Endothelial cell of umbilical vein (primary cell): ENCODE measurements at regions not wholly inside any gene's neighbourhood (a gene's known extent, or its start where the extent isn't known, plus 50 kb on each side); places are given as distances from the start of the nearest gene placed in this dataset.

Experiments
- BruUV-seq: library from RNA; stranded (reverse); fragments of 400-500 nt; replicated peaks from 2 replicates; lab custom pipeline; 2021; lab: Mats Ljungman, UMichigan
- CTCF ChIA-PET: fragments of 300-600, 350-600 bp; sonication (Branson Sonifier 250); formaldehyde crosslinking; loops from one replicate; lab custom pipeline; 2021; ENCODE audit warnings: antibody characterized with exemption, inconsistent platforms; lab: Charles Lee
- POLR2A ChIA-PET: fragments of 300-600, 350-600 bp; sonication (Branson Sonifier 250); formaldehyde crosslinking; loops from one replicate; lab custom pipeline; 2021; ENCODE audit warnings: antibody characterized with exemption, inconsistent platforms; lab: Charles Lee
- DNase-seq: peaks from one replicate; pipeline ENCODE4 v3.0.0-alpha.2; 2011; ENCODE audit warnings: low read depth, low spot score
- FAIRE-seq: peaks from 2 replicates; lab custom pipeline; 2011; peaks lifted over from hg19 to GRCh38; lab: Jason Lieb, UNC
- H2AFZ ChIP-seq: 2 replicates; pipeline ENCODE4 v1.6.0; 2012; ENCODE audit warnings: low read depth, low read length, control low read depth, inconsistent platforms
- H3K27ac ChIP-seq: 2 replicates; pipeline ENCODE4 v1.5.1; 2011; ENCODE audit warnings: low read depth, mild to moderate bottlenecking, control low read depth, low read length, moderate library complexity; ENCODE audit not compliant: insufficient read depth
- H3K27me3 ChIP-seq, 2 experiments: 2 replicates each; pipeline versions ENCODE4 v1.6.0 to v1.6.1; 2011; ENCODE audit warnings: low read length in 2 of 2, mixed read lengths in 1 of 2; ENCODE audit not compliant: control insufficient read depth in 2 of 2, insufficient read depth in 2 of 2
- H3K36me3 ChIP-seq, 2 experiments: 2 replicates in 1 of 2; 3 replicates in 1 of 2; pipeline ENCODE4 v1.5.1; 2011; ENCODE audit warnings: low read length in 2 of 2, mild to moderate bottlenecking in 1 of 2, moderate library complexity in 1 of 2; ENCODE audit not compliant: control insufficient read depth in 2 of 2, insufficient read depth in 2 of 2; ENCODE audit errors: extremely low read depth in 1 of 2
- H3K4me1 ChIP-seq: 3 replicates; pipeline ENCODE4 v1.5.1; 2011; ENCODE audit warnings: mild to moderate bottlenecking, low read length; ENCODE audit not compliant: control insufficient read depth, insufficient read depth; ENCODE audit errors: extremely low read depth
- H3K4me2 ChIP-seq: 2 replicates; pipeline ENCODE4 v1.6.1; 2011; ENCODE audit warnings: low read length, control low read depth, mixed read lengths; ENCODE audit not compliant: insufficient read depth
- H3K4me3 ChIP-seq, 3 experiments: fragments of 200-600 bp in 1 of 3; sonication (generic), shearing (Covaris generic) in 1 of 3; replicated peaks in 1 of 3; 2 replicates each; pipeline ENCODE4 v1.5.1; 2011 to 2016; ENCODE audit warnings: control low read depth in 3 of 3, low read length in 3 of 3, mild to moderate bottlenecking in 2 of 3, inconsistent platforms in 1 of 3, low read depth in 1 of 3, moderate library complexity in 1 of 3; ENCODE audit not compliant: insufficient read depth in 1 of 3
- H3K79me2 ChIP-seq: 2 replicates; pipeline ENCODE4 v1.6.0; 2012; ENCODE audit warnings: low read length, inconsistent platforms; ENCODE audit not compliant: control insufficient read depth, insufficient read depth
- H3K9ac ChIP-seq: replicated peaks from 2 replicates; pipeline ENCODE3; 2011; ENCODE audit warnings: low read length, control low read depth; ENCODE audit not compliant: insufficient read depth; ENCODE audit errors: extremely low read depth
- H3K9me1 ChIP-seq: replicated peaks from 3 replicates; pipeline ENCODE4 v1.6.0; 2011; ENCODE audit warnings: mild to moderate bottlenecking, low read length; ENCODE audit not compliant: control insufficient read depth, insufficient read depth; ENCODE audit errors: extremely low read depth
- H3K9me3 ChIP-seq: replicated peaks from 2 replicates; pipeline ENCODE4 v1.5.1; 2012; ENCODE audit warnings: low read length, inconsistent platforms; ENCODE audit not compliant: control insufficient read depth, insufficient read depth
- H4K20me1 ChIP-seq: replicated peaks from 2 replicates; pipeline ENCODE3; 2011; ENCODE audit warnings: mild to moderate bottlenecking, low read length; ENCODE audit not compliant: control insufficient read depth, insufficient read depth; ENCODE audit errors: extremely low read depth
- EZH2 ChIP-seq: IDR thresholded peaks from 2 replicates; pipeline ENCODE4 v1.6.1; 2012; ENCODE audit warnings: borderline replicate concordance, low read depth, mild to moderate bottlenecking, moderate library complexity, low read length, inconsistent platforms; ENCODE audit not compliant: severe bottlenecking
- FOS ChIP-seq: IDR thresholded peaks from 2 replicates; pipeline ENCODE4 v1.6.1; 2011; ENCODE audit warnings: mild to moderate bottlenecking, low read length, moderate library complexity, borderline replicate concordance; ENCODE audit not compliant: insufficient read depth
- GATA2 ChIP-seq: IDR thresholded peaks from 2 replicates; pipeline ENCODE4 v1.7.0; 2011; ENCODE audit warnings: low read depth, mild to moderate bottlenecking, moderate library complexity, mixed read lengths, low read length; ENCODE audit not compliant: insufficient read length, insufficient read depth
- JUN ChIP-seq: IDR thresholded peaks from 2 replicates; pipeline ENCODE4 v1.6.1; 2011; ENCODE audit warnings: borderline replicate concordance, low read depth; ENCODE audit not compliant: insufficient read length, insufficient read depth
- MYC ChIP-seq: IDR thresholded peaks from one replicate; pipeline ENCODE4 v1.6.1; 2011; ENCODE audit warnings: mild to moderate bottlenecking, low read depth, low read length
- POLR2A ChIP-seq: IDR thresholded peaks from 2 replicates; pipeline ENCODE4 v1.6.1; 2012; ENCODE audit warnings: low read depth, mild to moderate bottlenecking, control low read depth, low read length
- POLR2AphosphoS5 ChIP-seq: IDR thresholded peaks from 2 replicates; pipeline ENCODE4 v1.6.1; 2012; ENCODE audit warnings: low read depth, mild to moderate bottlenecking, control low read depth, low read length, moderate library complexity; ENCODE audit not compliant: insufficient read depth
- dilution Hi-C: fragments of 300-500 bp; cut with MboI; formaldehyde crosslinking; loops from one replicate; pipeline ENCODE4 v1.15.0; 2019; ENCODE audit warnings: low sequenced_read_pairs; ENCODE audit not compliant: extremely low pct_ligation_motif_present
- intact Hi-C: fragments of 100-400 bp; cut with micrococcal nuclease; formaldehyde crosslinking; loops from one replicate; pipeline ENCODE4 v1.10.0; 2022
- TF ChIP-seq, protein P1 (sequence below), 2 donors: IDR thresholded peaks; 1 replicate in 1 of 2; 2 replicates in 1 of 2; pipeline ENCODE4 v1.5.1; 2011; ENCODE audit warnings: low read length in 2 of 2, mild to moderate bottlenecking in 2 of 2, moderate library complexity in 2 of 2, control low read depth in 1 of 2, inconsistent platforms in 1 of 2, low read depth in 1 of 2; ENCODE audit not compliant: insufficient read depth in 1 of 2; ENCODE audit errors: extremely low read depth in 1 of 2
- TF ChIP-seq, protein P2 (sequence below): IDR thresholded peaks from 2 replicates; pipeline ENCODE4 v1.6.1; 2011; ENCODE audit not compliant: insufficient read depth, insufficient read length

DNA sequence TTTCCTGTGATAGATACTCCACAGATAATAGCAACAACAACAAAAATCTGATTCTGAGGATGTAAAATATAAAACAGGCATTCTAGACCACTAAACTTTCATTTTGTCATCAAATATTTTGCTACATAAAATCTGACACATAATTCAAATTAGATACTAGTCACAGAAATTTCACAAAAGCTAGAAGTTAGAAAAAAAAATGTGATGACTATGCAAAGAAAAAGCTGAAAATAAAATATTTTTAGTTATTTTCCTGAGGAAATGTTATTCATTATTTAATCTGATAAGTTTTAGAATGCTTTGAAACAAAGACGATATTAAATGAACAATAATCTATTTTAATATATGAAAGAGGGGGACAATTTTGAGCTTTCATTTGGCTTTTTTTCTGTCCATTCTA lies 357.2 kb downstream of the SLITRK6 start:
- POLR2A ChIA-PET: no interaction called here
- H3K79me2 ChIP-seq: no peaks in the 10 kb centered on the region
- H3K27me3 ChIP-seq: no peaks in the 10 kb centered on the region
- no TSS peak for BruUV-seq
- no peak for TF ChIP-seq EZH2
- TF ChIP-seq POLR2AphosphoS5: no peak
- TF ChIP-seq POLR2A: no peak
- TF ChIP-seq, protein P1, sequence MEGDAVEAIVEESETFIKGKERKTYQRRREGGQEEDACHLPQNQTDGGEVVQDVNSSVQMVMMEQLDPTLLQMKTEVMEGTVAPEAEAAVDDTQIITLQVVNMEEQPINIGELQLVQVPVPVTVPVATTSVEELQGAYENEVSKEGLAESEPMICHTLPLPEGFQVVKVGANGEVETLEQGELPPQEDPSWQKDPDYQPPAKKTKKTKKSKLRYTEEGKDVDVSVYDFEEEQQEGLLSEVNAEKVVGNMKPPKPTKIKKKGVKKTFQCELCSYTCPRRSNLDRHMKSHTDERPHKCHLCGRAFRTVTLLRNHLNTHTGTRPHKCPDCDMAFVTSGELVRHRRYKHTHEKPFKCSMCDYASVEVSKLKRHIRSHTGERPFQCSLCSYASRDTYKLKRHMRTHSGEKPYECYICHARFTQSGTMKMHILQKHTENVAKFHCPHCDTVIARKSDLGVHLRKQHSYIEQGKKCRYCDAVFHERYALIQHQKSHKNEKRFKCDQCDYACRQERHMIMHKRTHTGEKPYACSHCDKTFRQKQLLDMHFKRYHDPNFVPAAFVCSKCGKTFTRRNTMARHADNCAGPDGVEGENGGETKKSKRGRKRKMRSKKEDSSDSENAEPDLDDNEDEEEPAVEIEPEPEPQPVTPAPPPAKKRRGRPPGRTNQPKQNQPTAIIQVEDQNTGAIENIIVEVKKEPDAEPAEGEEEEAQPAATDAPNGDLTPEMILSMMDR (IDR thresholded peaks at IDR 0.05; ENCODE audit: extremely low read depth in 1 of 2, insufficient read depth in 1 of 2, low read depth in 1 of 2, low read length in 2 of 2): no peak
- TF ChIP-seq, protein P2, sequence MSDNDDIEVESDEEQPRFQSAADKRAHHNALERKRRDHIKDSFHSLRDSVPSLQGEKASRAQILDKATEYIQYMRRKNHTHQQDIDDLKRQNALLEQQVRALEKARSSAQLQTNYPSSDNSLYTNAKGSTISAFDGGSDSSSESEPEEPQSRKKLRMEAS: no peak
- no peak overlapping the region for H2AFZ ChIP-seq
- no peaks in the 10 kb centered on the region for H3K4me1 ChIP-seq
- CTCF ChIA-PET: no interaction called here
- FAIRE-seq (no peak), DNase-seq (no peak)
- no peak overlapping the region for H3K4me3 ChIP-seq
- dilution Hi-C loops (no loop called here), intact Hi-C loops (no loop called here)
- H3K9me3 ChIP-seq: peaks cover 2% of the 10 kb centered on the region
- H3K4me2 ChIP-seq: no peak overlapping the region
- H3K27ac ChIP-seq: no peak overlapping the region
- no peaks in the 10 kb centered on the region for H3K9me1 ChIP-seq
- no peaks in the 10 kb centered on the region for H3K36me3 ChIP-seq
- H4K20me1 ChIP-seq: no peaks in the 10 kb centered on the region
- H3K9ac ChIP-seq: no peak overlapping the region

DNA sequence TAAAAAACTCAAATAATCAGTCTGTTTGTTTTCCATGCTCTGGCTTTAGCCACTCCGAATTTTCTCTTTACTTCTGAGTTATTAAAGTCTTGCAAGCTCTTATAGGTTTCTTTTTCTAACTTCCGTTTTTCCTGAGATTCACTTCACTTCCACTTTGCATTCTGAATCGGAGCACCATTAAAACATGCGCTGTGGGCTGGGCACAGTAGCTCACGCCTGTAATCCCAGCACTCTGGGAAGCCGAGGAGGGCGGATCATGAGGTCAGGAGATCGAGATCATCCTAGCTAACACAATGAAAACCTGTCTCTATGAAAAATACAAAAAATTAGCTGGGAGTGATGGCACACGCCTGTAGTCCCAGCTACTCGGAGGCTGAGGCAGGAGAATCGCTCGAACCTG lies 357.9 kb downstream of the SLITRK6 start:
- no peak overlapping the region for H3K4me2 ChIP-seq
- H2AFZ ChIP-seq: no peak overlapping the region
- H4K20me1 ChIP-seq: no peaks in the 10 kb centered on the region
- H3K9me1 ChIP-seq: no peaks in the 10 kb centered on the region
- FAIRE-seq (no peak), DNase-seq (no peak)
- TF ChIP-seq FOS (no peak), MYC (no peak), GATA2 (no peak), POLR2AphosphoS5 (no peak), POLR2A (no peak), EZH2 (no peak), JUN (no peak)
- TF ChIP-seq, protein P1 (IDR thresholded peaks at IDR 0.05; ENCODE audit: extremely low read depth in 1 of 2, insufficient read depth in 1 of 2, low read depth in 1 of 2, low read length in 2 of 2): no peak
- TF ChIP-seq, protein P2: no peak
- H3K27me3 ChIP-seq: no peaks in the 10 kb centered on the region
- H3K9ac ChIP-seq: no peak overlapping the region
- CTCF ChIA-PET: no interaction called here
- peaks cover 2% of the 10 kb centered on the region for H3K9me3 ChIP-seq
- dilution Hi-C loops (no loop called here), intact Hi-C loops (no loop called here)
- no TSS peak for BruUV-seq
- H3K36me3 ChIP-seq: no peaks in the 10 kb centered on the region
- H3K27ac ChIP-seq: no peak overlapping the region
- H3K4me1 ChIP-seq: no peaks in the 10 kb centered on the region
- POLR2A ChIA-PET: no interaction called here
- H3K4me3 ChIP-seq: no peak overlapping the region
- H3K79me2 ChIP-seq: no peaks in the 10 kb centered on the region
